ENCODE measurements at regions not wholly inside any gene's neighbourhood (a gene's known extent, or its start where the extent isn't known, plus 50 kb on each side); places are given as distances from the start of the nearest gene placed in this dataset.

GRCh38 chr16:27681681-27682080 lies 131.7 kb downstream of the KATNIP start:
- TF ChIP-seq RAD21 (IDR thresholded peaks at IDR 0.05; ENCODE audit: low read length), result no peak
- TF ChIP-seq RFX5 (IDR thresholded peaks at IDR 0.05; ENCODE audit: low read depth, low read length), result no peak
- no peak for TF ChIP-seq USF2 (IDR thresholded peaks at IDR 0.05; ENCODE audit: low read depth, low read length)
- TF ChIP-seq NFE2L2 (IDR thresholded peaks at IDR 0.05; ENCODE audit: low read depth, low read length), result no peak
- no peak for TF ChIP-seq CTCF (conservative IDR thresholded peaks at IDR 0.05; ENCODE audit: low read depth, low read length)
- TF ChIP-seq MAZ (IDR thresholded peaks at IDR 0.05; ENCODE audit: borderline replicate concordance, low read depth, low read length), result no peak
- no peak for TF ChIP-seq BHLHE40 (IDR thresholded peaks at IDR 0.05; ENCODE audit: low read depth, low read length)
- no peak for TF ChIP-seq FOS (IDR thresholded peaks at IDR 0.05; ENCODE audit: low read depth, low read length)
- no peak for TF ChIP-seq CEBPB (IDR thresholded peaks at IDR 0.05; ENCODE audit: low read depth, low read length)
- no peak for TF ChIP-seq SMC3 (IDR thresholded peaks at IDR 0.05; ENCODE audit: low read depth, low read length)
- TF ChIP-seq MAFK (IDR thresholded peaks at IDR 0.05; ENCODE audit: low read depth, low read length), result no peak
- TF ChIP-seq RCOR1 (IDR thresholded peaks at IDR 0.05; ENCODE audit: insufficient replicate concordance, low read length), result no peak
- TF ChIP-seq POLR2A (IDR thresholded peaks at IDR 0.05; ENCODE audit: low read depth, low read length), result no peak
- no peak for TF ChIP-seq CHD1 (IDR thresholded peaks at IDR 0.05; ENCODE audit: low read depth, low read length)
- no peak for TF ChIP-seq MXI1 (IDR thresholded peaks at IDR 0.05; ENCODE audit: borderline replicate concordance, low read depth, low read length)
- TF ChIP-seq ELK1 (IDR thresholded peaks at IDR 0.05; ENCODE audit: borderline replicate concordance, low read depth, low read length), result no peak
- ATAC-seq (ENCODE audit: low read depth) (no peak), DNase-seq (no peak)
- Histone ChIP-seq H3K9ac (ENCODE audit: low read depth, low read length) (no peak overlapping the region), H2AK5ac (ENCODE audit: low read depth, low read length) (no peak overlapping the region), H3K79me1 (ENCODE audit: low read depth in 1 of 2, low read length in 2 of 2) (no peaks in the 10 kb centered on the region), H3K4me3 (ENCODE audit: insufficient read depth, low read depth, low read length) (no peak overlapping the region), H3K4me2 (ENCODE audit: low read depth, low read length) (no peak overlapping the region), H3K9me3 (ENCODE audit: control insufficient read depth, insufficient read depth, low read length) (no peaks in the 10 kb centered on the region), H3K27ac (ENCODE audit: insufficient read depth, low read length) (no peak overlapping the region), H3K14ac (replicated peaks; ENCODE audit: low read depth, low read length) (no peak overlapping the region), H4K8ac (ENCODE audit: low read depth in 2 of 2, low read length in 2 of 2) (no peak overlapping the region), H2AK9ac (replicated peaks; ENCODE audit: low read depth, low read length, poor library complexity) (no peak overlapping the region), H3K27me3 (ENCODE audit: control insufficient read depth, insufficient read depth, low read length) (no peaks in the 10 kb centered on the region), H2BK15ac (ENCODE audit: low read depth, low read length) (no peak overlapping the region), H2BK120ac (ENCODE audit: low read depth, low read length) (no peak overlapping the region), H3K56ac (ENCODE audit: extremely low read depth, insufficient read depth, low read length) (no peak overlapping the region), H3K36me3 (ENCODE audit: control insufficient read depth, insufficient read depth, low read length) (peaks cover 16% of the 10 kb centered on the region), H2AFZ (replicated peaks; ENCODE audit: low read length, poor library complexity) (no peak overlapping the region), H3K9me1 (ENCODE audit: insufficient read depth, low read length) (peaks cover 14% of the 10 kb centered on the region), H2BK5ac (ENCODE audit: low read depth, low read length, poor library complexity, severe bottlenecking) (no peak overlapping the region), H3K4ac (ENCODE audit: low read depth, low read length) (no peak overlapping the region), H4K91ac (ENCODE audit: insufficient read depth, low read depth, low read length) (no peak overlapping the region), H3K4me1 (ENCODE audit: control insufficient read depth, insufficient read depth, low read length) (peaks cover 16% of the 10 kb centered on the region), H3K18ac (ENCODE audit: low read depth, low read length) (no peak overlapping the region), H3K23ac (ENCODE audit: low read depth, low read length) (no peak overlapping the region), H4K5ac (ENCODE audit: low read depth, low read length) (no peak overlapping the region), H2BK20ac (ENCODE audit: low read depth, low read length) (no peak overlapping the region), H4K20me1 (ENCODE audit: insufficient read depth, low read length) (peaks cover 4% of the 10 kb centered on the region; the same call in 1 of the 2 replicates)
- in situ Hi-C loops (cut with MboI; ENCODE audit: low sequenced_read_pairs) (no loop called here), dilution Hi-C loops (cut with HindIII; ENCODE audit: low sequenced_read_pairs, unreplicated experiment) (no loop called here), intact Hi-C loops (cut with micrococcal nuclease) (no loop called here)
- ChIA-PET CTCF (no interaction called here), POLR2A (ENCODE audit: unreplicated experiment) (no interaction called here)
- BruUV-seq (replicated peaks), result no TSS peak
- no CpG with 5 or more reads among the region's 5 CpGs for WGBS, 2 experiments (ENCODE audit: extremely low coverage in 2 of 2, insufficient read length in 1 of 2)

Data from IMR-90 (cell line).